Body of pancreas (tissue), 4 donors: ENCODE measurements at regions not wholly inside any gene's neighbourhood (a gene's known extent, or its start where the extent isn't known, plus 50 kb on each side); places are given as distances from the start of the nearest gene placed in this dataset.

Experiments used
- ATAC-seq: fragments of 150-250 bp; one replicate; pipeline ENCODE4 v1.9.1; 2016
- DNase-seq, 4 donors: peaks; one replicate each; pipeline ENCODE4 v3.0.0-alpha.2; 2019
- H3K27ac ChIP-seq, 4 donors: fragments of 200-600 bp; sonication (generic); 1 replicate in 3 of 4; 2 replicates in 1 of 4; pipeline versions ENCODE4 v1.5.1 to v1.6.1; 2016 to 2019; ENCODE audit warnings: mild to moderate bottlenecking in 1 of 4, mixed read lengths in 1 of 4, moderate library complexity in 1 of 4
- H3K27me3 ChIP-seq, 2 donors: fragments of 200-600 bp; sonication (generic); one replicate each; pipeline ENCODE4 v1.6.0; 2016; ENCODE audit warnings: mild to moderate bottlenecking in 1 of 2
- H3K36me3 ChIP-seq, 2 donors: fragments of 200-600 bp; sonication (generic); replicated peaks in 1 of 2; 2 replicates each; pipeline ENCODE4 v1.5.1; 2016; ENCODE audit warnings: low read depth in 2 of 2; ENCODE audit not compliant: insufficient read depth in 1 of 2
- H3K4me1 ChIP-seq: fragments of 200-600 bp; sonication (generic); one replicate; pipeline ENCODE4 v1.6.0; 2016
- H3K4me3 ChIP-seq, 2 donors: fragments of 200-600 bp; sonication (generic); 1 replicate in 1 of 2; 2 replicates in 1 of 2; pipeline ENCODE4 v1.5.1; 2016 to 2019
- H3K9me3 ChIP-seq, 3 donors: fragments of 200-600 bp; sonication (generic); 1 replicate in 2 of 3; 2 replicates in 1 of 3; pipeline ENCODE4 v1.5.1; 2016
- POLR2A ChIP-seq, 3 donors: fragments of 450-650 bp; IDR thresholded peaks; one replicate each; pipeline ENCODE4 v1.6.1; 2016; ENCODE audit warnings: antibody characterized with exemption in 3 of 3, mild to moderate bottlenecking in 2 of 3
- WGBS, 2 donors: methylation state at CpG; one replicate each; pipeline ENCODE4 v1.1.5; 2017; 5-methylcytosine and 5-hydroxymethylcytosine counted together
- intact Hi-C: fragments of 100-400 bp; cut with DNase I; formaldehyde crosslinking; loops from one replicate; pipeline ENCODE4 v1.15.1; 2023
- TF ChIP-seq, protein P1 (sequence below), 7 experiments: fragments of 450-650 bp in 4 of 7; fragments of 200-600 bp in 3 of 7; sonication (generic) in 3 of 7; IDR thresholded peaks; one replicate each; pipeline ENCODE4 v1.5.1; 2016 to 2019; ENCODE audit warnings: antibody characterized with exemption in 7 of 7

GRCh38 chr12:67424784-67425183 is 155.6 kb downstream of the CAND1 start:
- H3K4me1 ChIP-seq, result peaks cover 27% of the 10 kb centered on the region
- DNase-seq (no peak), ATAC-seq (no peak)
- H3K27ac ChIP-seq, result peak overlapping the region in 1 of 4 donors; percentile 11
- no peaks in the 10 kb centered on the region for H3K9me3 ChIP-seq
- WGBS, 2 donors, result 86 to 100% methylated on average over 1 of the region's 1 CpG
- intact Hi-C loops, result no loop called here
- H3K36me3 ChIP-seq, result no peaks in the 10 kb centered on the region
- H3K27me3 ChIP-seq, result no peaks in the 10 kb centered on the region
- no peak for TF ChIP-seq POLR2A (IDR thresholded peaks at IDR 0.05)
- TF ChIP-seq, protein P1, sequence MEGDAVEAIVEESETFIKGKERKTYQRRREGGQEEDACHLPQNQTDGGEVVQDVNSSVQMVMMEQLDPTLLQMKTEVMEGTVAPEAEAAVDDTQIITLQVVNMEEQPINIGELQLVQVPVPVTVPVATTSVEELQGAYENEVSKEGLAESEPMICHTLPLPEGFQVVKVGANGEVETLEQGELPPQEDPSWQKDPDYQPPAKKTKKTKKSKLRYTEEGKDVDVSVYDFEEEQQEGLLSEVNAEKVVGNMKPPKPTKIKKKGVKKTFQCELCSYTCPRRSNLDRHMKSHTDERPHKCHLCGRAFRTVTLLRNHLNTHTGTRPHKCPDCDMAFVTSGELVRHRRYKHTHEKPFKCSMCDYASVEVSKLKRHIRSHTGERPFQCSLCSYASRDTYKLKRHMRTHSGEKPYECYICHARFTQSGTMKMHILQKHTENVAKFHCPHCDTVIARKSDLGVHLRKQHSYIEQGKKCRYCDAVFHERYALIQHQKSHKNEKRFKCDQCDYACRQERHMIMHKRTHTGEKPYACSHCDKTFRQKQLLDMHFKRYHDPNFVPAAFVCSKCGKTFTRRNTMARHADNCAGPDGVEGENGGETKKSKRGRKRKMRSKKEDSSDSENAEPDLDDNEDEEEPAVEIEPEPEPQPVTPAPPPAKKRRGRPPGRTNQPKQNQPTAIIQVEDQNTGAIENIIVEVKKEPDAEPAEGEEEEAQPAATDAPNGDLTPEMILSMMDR (IDR thresholded peaks at IDR 0.05), result no peak
- H3K4me3 ChIP-seq, result no peak overlapping the region

- TF ChIP-seq, protein P1 (IDR thresholded peaks at IDR 0.05), result no peak
- no peak for TF ChIP-seq POLR2A (IDR thresholded peaks at IDR 0.05)
- peak in 2 of 4 donors; percentile 27 to 31 for DNase-seq
- peak; percentile 54 for ATAC-seq
- intact Hi-C loops, result no loop called here
- Histone ChIP-seq H3K36me3 (no peaks in the 10 kb centered on the region), H3K27ac (peak overlapping the region in 2 of 4 donors; percentile 65), H3K4me1 (peaks cover 24% of the 10 kb centered on the region), H3K27me3 (no peaks in the 10 kb centered on the region), H3K9me3 (no peaks in the 10 kb centered on the region), H3K4me3 (no peak overlapping the region)
- 90 to 100% methylated on average over 1 of the region's 1 CpG for WGBS, 2 donors
Observed at GRCh38 chr12:67425394-67425793, 156.2 kb downstream of the CAND1 start.

- peak; percentile 79 for ATAC-seq
- WGBS, 2 donors, result 17 to 23% methylated on average over 2 of the region's 2 CpGs
- Histone ChIP-seq H3K36me3 (no peaks in the 10 kb centered on the region), H3K9me3 (no peaks in the 10 kb centered on the region), H3K4me3 (no peak overlapping the region), H3K27me3 (no peaks in the 10 kb centered on the region), H3K4me1 (peaks cover 25% of the 10 kb centered on the region), H3K27ac (peak overlapping the region; percentile 6 to 65 (median 60))
- TF ChIP-seq, protein P1 (IDR thresholded peaks at IDR 0.05), result no peak
- no peak for TF ChIP-seq POLR2A (IDR thresholded peaks at IDR 0.05)
- DNase-seq, result peak; percentile 36 to 67 (median 56)
- intact Hi-C loops, result no loop called here
Observed at GRCh38 chr12:67426067-67426466, 156.9 kb downstream of the CAND1 start.

DNA sequence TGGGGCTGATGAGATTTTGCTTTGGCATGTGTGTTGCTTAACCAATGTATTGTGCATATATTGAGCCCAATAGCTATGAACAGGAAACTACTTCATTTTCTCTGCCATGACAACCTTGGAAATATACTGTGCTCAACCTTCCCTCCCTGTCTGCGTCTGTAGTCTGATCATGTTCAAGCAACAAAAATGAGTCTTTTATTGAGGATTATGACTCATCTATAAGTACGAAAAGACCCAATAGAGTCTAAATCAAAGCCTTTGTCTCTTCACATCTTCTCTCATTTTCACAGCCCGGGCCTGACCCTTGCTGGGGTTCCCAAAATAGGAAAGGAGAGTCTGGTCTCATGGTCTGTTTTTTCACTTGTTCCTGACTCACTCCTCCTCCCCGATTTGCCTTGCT is 158.2 kb downstream of the CAND1 start:
- H3K9me3 ChIP-seq, result no peaks in the 10 kb centered on the region
- no peak for ATAC-seq
- H3K27me3 ChIP-seq, result no peaks in the 10 kb centered on the region
- no peak overlapping the region for H3K4me3 ChIP-seq
- H3K4me1 ChIP-seq, result peaks cover 29% of the 10 kb centered on the region
- TF ChIP-seq, protein P1 (IDR thresholded peaks at IDR 0.05), result no peak
- TF ChIP-seq POLR2A (IDR thresholded peaks at IDR 0.05), result no peak
- H3K27ac ChIP-seq, result no peak overlapping the region
- intact Hi-C loops, result no loop called here
- no peak for DNase-seq
- WGBS, 2 donors, result 94% methylated on average over 4 of the region's 4 CpGs
- H3K36me3 ChIP-seq, result no peaks in the 10 kb centered on the region

GRCh38 chr12:67428431-67428830 is 159.3 kb downstream of the CAND1 start:
- TF ChIP-seq, protein P1 (IDR thresholded peaks at IDR 0.05), result no peak
- no peak for TF ChIP-seq POLR2A (IDR thresholded peaks at IDR 0.05)
- WGBS, 2 donors, result 57 to 73% methylated on average over 2 of the region's 2 CpGs
- no peaks in the 10 kb centered on the region for H3K27me3 ChIP-seq
- H3K27ac ChIP-seq, result no peak overlapping the region
- no peaks in the 10 kb centered on the region for H3K36me3 ChIP-seq
- DNase-seq (no peak), ATAC-seq (no peak)
- no peak overlapping the region for H3K4me3 ChIP-seq
- intact Hi-C loops, result no loop called here
- H3K9me3 ChIP-seq, result no peaks in the 10 kb centered on the region
- H3K4me1 ChIP-seq, result peaks cover 29% of the 10 kb centered on the region
